Stromal cell of bone marrow (primary cell): ENCODE measurements at regions not wholly inside any gene's neighbourhood (a gene's known extent, or its start where the extent isn't known, plus 50 kb on each side); places are given as distances from the start of the nearest gene placed in this dataset.
"Not testable (repeated sequence)": the region's sequence is repeated elsewhere in the genome, so short reads cannot be mapped to it uniquely, and the experiment has no call there.

Source experiments
- DNase-seq: peaks from one replicate; pipeline ENCODE4 v3.0.0-alpha.2; 2012; ENCODE audit warnings: low read depth

DNA sequence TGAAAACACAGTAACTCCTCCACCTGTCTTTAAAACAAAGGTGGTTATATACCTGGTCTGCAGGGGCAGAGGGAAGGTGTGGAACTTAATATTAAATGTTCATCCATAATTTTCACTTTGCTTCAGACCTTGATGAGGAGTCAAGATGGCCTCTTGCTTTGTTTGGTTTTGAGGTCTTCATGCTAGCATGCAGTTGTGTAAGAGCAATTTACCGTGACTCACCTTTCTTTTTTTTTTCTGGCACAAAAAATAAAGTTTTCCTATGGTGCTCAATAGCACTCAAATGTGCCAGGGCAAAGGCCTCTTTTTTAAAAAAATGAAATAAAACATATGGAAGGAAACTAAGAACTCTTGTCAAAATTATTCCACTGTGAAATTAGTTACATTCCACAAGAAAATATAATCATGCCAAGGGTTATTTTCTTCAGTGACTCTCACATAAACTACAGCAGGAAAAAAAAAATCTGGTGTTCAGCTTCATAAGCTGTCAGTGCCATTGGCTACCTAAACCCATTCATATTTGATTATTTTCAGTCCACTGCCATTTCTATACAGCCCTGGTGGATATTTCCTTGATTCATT, 128.2 kb downstream of the SLC7A11 start:
- peak; percentile 19 for DNase-seq

DNA sequence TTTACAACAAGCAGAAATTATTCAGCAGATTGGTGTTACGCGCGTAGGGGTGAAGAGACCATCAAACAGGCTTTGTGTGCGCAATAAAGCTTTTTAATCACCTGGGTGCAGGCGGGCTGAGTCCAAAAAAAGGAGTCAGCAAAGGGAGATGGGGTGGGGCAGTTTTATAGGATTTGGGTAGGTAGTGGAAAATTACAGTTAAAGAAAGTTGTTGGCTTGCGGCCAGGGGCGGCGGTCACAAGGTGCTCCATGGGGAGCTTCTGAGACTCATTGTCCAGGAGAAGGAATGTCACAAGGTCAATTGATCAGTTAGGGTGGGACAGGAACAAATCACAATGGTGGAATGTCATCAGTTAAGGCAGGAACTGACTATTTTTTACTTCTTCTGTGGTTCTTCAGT, 129.3 kb downstream of the SLC7A11 start:
- DNase-seq: not testable (repeated sequence)

DNA sequence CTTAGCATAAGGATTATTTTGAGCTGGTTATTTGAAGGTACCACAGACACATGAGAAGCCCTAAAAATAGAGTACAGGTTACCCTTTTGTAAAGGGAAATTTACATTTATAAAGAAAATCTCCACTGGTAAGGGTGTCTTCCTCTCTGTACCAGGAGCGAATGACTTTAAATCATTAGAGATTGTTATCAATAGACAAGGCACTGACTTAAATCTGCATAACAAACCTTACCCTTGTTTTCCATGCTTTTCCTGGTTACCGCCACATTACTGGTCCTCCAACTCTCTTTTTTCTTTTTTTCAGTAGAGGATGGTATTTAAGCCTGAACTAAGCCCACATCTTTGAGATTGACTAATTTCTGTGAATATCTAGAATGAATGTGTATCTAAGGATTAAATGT, 129.8 kb downstream of the SLC7A11 start:
- no peak for DNase-seq

DNA sequence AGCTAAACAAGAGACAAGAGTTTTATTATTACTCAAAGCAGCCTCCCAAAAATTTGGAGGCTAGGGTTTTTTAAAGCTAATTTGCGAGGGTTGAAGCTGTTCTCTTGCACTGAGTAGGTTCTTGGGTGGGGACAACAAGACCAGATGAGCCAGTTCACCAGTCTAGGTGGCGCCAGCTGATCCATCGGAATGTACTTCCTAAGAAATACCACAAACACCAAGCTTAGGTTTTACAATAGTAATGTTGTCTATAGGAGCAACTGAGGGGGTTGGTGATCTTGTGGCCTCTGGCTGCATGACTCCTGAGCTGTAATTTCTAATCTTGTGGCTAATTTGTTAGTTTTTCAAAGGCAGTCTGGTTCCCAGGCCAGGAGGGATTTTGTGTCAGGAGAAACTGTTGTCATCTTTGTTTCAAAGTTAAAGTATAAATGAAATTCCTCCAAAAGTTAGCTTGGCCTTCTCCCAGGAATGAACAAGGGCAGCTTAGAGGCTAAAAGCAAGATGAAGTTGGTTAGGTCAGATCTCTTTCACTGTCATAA, 130.6 kb downstream of the SLC7A11 start:
- no peak for DNase-seq

DNA sequence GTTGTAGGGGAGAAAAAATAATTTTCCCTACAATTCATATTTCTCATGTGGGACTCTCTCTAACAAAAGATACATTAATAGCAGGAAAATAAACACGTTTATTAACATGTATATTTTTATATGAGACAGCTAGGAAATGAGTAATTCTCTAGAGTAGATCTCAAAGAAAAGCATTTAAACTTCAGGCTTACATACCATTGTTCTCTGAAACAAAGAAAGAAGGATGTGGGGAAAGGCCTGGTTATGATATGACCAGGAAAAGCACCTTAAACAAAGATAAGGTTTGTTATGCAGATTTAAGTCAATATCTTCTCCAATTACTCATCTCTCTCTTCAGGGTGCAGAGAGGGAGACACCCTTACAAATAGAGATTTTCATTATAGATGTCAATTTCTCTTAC, 131.3 kb downstream of the SLC7A11 start:
- no peak for DNase-seq

DNA sequence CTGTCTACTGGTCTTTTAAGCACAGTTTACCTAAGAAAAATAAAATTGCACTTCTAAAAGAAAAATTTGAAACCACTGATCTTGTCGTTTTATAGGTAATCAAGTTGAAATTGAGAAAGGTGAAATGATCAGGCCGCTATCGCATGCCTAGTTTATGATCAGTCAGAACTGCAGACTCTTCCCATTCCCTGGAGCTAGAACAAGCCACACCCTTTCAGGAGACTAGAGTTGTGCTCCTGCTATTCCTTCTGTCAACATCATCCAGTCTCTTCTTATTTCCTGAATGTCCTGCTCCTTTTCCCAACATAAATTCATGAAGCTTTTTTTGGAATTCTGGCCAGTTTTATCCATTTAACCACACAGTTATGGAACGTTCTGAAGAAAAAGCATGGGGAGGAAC, 135.1 kb downstream of the SLC7A11 start:
- no peak for DNase-seq

DNA sequence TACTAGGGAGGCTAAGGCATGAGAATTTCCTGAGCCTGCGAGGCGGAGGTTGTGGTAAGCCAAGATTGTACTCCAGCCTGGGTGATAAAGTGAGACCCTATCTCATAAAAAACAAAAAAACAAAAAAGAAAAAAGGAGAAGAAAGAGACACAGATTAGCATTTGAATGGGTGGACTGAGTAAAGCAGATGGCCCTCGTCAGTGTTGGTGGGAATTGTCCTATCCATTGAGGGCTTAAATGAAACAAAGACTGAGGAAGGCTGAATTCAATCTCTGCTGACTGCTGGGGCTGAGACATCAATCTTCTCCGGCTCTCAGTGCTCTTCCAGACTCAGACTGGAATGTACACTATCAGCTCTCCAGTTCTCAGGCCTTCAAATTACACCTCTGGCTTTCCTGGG, 136.8 kb downstream of the SLC7A11 start:
- no peak for DNase-seq

DNA sequence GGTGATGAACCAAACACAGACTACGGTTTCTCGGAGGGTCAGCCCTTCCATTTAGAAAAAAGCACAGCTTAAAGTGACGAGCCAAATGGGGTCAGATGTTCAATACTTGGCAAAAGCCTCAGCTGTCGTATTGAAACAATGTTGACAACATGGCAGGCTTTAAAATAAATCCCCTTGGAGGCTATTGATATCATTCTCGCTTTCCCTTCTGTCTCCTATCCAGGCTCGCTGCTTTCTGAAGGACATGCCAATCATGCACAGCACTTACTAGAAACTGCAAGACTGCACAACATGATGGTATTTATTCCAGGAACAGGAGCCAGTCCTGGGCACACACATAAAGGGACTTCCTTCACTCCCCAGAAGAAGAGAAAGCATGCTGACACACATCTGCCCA, 137.9 kb downstream of the SLC7A11 start:
- no peak for DNase-seq

DNA sequence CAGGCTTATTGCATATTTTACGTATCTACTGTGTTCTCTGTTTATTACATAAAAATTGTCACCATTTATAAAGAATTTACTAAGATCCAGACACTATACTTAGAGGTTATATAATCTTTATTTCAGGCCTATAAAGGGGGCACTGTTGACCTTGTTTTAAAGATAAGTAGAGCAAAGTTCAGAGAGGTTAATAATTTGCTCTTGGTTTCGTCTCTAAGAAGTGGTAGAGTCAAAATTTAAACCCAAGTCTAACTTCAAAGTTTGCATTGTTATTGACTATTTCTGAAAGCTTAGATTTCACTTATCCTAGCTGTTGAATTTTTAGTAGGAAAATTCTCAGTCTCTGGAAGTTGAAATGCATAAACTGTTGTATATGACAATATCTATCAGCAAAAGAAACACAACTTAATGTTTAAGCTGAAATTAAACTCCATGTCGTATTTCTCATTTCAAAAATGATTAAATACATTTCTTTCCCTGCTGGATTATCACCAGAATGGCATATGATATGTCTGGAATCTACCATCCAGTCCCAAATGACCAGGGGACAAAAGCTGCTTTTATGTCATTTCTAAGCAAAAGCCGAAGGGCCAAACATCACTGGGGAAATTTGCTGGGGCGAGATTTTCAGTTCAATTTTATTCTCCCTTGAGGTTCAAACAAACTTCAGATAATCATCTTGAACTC, 138.4 kb downstream of the SLC7A11 start:
- no peak for DNase-seq

DNA sequence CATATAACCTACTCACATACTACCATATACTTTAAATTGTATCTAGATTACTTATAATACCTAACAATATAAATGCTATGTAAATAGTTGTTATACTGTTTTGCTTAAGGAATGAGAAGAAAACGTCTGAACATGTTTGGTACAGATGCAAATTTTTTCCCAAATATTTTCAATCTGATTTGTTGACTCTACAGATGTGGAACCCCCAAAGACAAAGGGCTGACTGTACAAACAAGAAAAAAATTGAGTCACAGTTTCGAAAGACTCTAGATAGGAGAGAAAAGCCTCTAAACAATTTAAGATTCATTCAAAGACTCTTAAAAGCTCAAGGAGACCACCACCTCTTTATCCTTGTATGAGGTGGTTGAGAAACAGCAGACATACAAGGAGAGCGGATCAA, 142.8 kb downstream of the SLC7A11 start:
- DNase-seq: no peak

DNA sequence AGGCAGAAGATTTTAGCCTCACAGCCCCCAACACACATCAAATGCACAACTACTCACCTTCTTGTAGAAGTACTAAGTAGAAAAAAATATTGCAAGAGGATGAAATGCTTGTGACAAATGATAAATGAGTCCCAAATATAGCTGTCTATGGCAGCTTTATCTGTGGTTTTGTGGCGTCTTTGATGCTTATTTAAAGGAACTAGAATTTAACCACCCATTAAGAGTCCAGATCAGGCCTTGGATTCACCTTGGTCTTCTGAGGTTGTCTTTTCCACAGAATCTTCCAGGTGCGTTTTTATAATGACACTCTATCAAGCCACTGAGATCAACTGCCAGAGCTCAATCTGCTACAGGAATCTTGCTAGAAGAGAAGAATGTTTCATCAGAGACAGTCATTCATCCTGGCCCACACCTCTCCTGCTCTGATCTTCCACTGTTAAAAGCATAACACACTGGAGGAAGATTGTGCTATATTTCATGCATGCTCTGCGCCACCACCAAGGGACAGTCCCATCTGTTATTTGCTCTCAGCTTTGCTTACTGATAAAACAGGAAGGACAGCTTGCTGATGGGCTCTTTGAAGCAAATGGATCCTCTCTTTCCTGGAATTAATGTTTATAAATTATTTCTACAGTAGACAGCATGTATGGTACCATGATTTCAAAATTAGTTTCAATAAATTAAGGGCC, 144.1 kb downstream of the SLC7A11 start:
- DNase-seq: no peak

DNA sequence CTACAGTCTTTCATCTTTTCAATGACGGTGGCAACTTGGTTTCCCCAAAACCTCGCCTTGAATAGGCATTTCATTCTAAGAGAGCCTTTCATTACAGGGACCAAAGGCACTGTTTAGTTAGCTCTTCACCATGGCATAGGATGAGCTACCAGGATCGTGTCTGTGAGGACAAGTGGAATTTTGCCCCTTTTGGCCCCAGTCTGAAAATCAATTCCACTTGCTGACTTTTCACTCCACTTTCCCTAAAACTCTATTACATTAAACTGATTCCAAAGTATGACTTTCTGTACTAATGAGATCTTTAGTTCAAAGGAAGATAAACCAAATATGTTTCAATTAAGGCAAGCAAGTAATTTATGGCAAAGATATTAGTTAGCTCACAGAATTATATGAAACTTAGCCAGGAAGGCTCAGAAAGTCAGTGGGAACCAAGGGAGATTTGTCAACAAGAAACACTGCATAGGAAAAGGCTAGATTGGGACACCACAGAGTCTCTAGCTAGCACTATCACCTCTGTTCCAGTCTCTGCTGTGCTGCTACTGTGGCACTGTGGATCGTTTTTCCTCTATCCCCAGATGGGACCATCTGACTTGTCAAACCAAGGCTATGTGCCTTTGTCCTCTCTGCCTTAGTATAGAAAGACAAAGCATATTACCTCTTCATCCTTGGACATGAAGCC, 145.6 kb downstream of the SLC7A11 start:
- no peak for DNase-seq

DNA sequence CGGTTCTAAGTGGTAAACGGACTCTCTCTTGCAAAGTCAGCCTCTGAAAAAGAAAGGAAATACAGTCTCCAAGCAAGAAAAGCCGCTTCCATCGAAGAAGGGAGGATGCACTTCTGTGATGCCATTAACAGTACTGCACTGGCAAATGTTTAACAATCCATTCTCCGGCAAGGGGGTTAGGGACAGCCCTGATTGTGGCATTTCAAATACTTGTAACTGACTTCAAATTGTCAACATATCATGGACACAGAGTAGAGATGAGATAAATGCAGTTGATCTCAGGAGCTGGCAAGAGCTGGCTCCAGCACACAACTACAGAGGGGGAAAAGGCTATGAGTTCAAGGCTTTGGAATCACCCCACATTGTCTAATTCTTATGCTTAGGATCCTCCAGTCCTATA, 146.8 kb downstream of the SLC7A11 start:
- no peak for DNase-seq

DNA sequence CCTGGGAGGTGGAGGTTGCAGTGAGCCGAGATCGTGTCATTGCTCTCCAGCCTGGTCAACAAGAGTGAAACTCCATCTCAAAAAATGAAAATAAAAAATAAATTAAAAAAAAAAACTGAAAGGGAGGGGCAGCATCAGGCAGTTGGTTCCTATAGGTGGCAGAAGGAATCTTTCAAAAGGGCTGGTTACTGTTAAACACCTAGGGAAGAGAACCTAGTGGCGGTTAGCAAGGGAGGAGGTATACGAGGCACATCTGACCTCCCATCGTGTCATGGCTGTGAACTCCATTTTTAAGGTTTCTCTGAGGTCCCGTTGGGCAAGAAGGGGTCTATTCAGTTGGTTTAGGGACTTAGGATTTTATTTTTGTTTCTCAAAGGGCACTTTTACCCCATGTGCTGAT, 150.1 kb downstream of the SLC7A11 start:
- DNase-seq: no peak

DNA sequence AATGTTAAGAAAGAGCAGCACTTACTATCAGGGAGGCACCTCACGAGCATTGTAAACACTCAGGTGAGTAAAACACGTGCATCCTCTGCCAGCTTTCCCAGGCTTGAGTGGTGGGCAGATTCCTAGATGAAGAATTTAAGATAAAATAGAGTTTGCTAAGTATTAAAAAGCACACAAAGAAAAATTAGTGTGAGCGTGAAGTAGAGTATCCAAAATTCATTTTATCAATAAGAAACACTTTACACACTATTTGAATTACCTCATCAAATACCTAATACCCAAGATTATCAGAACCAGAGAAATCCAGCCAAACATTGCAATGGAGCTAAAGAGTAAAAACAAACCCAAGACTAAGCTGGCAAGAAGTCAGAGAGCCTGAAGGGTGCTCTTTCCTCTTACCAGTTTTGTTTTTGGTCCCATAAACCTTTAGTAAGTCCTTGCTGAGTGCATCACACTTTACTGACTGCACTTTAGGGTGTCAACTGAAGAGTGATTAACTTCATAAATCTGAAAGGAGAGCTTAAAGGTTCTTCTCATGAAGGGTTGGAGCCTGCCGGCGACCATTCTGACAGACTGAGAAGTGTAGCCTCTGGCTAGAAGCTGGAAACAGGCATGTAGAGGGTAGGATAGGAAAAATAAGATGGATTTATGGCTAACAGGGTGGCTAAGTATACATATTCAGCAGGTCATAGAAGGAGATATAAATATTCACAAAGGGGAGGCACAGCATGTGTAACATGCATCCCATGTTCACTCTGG, 151.1 kb downstream of the SLC7A11 start:
- no peak for DNase-seq

DNA sequence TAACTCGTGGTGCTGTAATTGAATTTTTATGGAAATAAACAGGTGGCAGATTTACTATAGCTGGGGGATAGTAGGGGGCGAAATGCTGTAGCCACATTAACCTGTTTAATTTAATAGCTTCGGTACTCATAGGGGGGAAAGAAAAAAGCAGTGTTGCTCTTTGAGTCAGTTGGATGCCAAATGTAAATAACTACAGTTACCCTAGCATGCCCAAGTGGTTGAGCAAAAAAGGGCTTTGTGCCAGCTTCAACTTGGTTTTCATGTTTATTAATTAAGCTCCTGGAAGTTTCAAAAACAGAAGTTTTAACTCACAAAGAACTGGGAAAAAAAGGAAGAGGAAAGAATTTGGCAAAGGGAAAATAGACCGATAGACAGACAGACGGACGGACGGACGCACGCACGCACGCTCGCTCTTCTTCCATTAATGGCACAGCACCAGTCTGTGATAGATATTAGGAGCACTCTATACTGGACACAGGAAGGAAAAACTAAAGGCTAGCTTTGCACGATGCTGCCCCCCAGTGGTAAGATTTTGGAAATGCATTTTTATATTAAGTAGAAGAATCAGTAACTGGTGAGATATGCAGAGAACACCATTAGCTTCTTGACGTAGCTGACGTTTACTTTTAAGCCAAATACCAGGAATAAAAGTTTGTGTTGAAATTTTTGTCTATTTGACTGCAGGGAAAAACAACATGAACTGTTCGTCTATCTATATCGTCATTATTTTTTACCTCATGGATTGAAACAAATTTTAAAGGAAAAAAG, 151.8 kb downstream of the SLC7A11 start:
- DNase-seq: peak; percentile 67

DNA sequence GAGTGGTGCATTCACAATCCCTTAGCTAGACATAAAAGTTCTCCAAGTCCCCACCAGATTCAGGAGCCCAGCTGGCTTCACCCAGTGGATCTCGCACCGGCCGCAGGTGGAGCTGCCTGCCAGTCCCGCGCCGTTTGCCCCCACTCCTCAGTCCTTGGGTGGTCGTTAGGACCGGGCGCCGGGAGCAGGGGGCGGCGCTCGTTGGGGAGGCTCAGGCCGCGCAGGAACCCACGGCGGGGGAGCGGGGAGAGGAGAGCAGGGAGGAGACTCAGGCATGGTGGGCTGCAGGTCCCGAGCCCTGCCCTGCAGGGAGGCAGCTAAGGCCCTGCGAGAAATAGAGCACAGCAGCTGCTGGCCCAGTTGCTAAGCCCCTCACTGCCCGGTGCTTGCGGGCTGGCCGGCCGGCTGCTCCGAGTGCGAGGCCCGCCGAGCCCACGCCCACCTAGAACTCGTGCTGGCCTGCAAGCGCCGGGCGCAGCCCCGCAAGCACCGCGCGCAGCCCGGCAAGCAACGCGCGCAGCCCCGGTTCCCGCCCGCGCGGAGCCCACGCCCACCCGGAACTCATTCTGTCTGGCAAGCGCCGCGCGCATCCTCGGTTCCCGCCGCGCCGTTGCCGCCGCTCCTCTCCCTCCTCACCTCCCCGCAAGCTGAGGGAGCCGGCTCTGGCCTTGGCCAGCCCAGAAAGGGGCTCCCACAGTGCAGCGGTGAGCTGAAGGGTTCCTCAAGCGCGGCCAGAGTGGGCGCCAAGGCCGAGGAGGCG, 153.5 kb downstream of the SLC7A11 start:
- no peak for DNase-seq

DNA sequence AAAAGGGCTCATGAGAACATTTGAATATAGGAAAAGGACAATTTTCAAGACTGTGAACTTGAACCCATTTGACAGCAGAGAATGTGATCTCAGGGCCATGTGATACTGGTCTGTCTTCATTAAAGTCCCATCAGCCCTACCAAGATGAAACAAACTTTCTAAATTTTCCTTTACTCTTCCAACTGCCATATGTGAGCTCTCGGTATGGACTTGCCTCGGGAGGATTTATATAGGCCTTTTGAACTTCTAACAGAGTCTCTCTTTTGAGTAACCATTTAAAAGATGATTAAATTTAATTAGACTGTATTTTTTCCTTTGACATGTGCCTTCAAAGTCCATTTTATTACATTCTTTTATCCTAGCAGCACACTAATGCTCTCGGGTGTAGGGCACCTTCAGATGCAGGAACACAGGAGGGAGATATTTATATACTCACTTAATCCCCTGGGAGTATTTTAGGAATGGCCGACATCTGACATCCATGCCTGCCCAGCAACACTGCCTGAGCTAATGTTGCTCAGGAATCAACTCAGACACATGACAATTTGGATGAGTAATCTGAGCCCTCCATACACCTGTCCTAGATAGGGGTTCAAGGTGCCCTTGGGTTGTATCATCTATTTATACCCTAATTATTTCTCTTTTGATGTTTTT, 155.0 kb downstream of the SLC7A11 start:
- no peak for DNase-seq

DNA sequence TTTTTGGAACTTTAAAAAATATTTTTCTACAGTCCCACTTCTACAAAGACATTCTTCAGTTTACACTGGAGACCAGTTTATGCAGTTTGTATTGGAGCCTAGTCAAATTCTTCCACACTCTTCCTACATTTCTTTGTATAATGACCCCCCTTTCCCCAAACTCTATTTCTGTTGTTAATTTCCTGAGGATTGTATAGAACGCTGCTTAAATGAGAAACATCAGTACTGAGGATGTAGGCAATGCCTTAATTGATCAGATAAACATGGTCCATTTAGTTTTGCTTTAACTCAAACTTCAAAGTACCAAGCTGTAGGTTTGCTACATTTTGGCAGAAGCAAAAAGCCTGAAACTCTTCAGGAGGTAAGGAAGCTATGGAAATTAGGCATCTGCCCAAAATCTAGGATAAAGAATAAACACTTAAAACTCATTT, 155.5 kb downstream of the SLC7A11 start:
- no peak for DNase-seq

DNA sequence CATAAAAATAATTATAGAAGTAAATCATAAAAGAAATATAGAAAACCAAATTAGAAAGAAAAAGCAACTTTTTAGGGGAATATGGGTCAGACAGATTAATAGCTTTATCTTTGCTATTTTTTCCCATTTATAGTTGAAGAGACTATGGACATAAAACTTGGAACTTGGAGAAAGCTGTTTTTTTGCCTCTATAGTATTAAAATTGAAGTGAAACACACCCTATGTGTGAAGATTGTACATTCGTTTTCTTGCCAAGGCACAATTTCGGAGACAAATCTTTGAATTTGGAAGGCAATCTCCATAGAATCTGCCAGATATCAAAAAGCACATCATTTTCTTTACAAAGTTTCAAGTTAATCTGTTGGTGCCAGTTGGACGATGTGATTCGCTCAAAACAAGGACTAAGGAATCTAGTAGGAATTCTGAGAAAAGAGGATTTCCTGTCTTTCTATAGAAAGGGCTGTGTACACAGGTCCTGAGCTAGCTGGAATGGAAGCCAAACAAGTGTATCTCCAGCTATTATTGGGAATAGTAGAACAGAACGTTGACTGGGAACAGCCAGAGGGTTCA, 156.3 kb downstream of the SLC7A11 start:
- DNase-seq: no peak
